GM12873 (cell line): ENCODE measurements at regions not wholly inside any gene's neighbourhood (a gene's known extent, or its start where the extent isn't known, plus 50 kb on each side); places are given as distances from the start of the nearest gene placed in this dataset.

Experiments
- TF ChIP-seq, protein P1 (sequence below): IDR thresholded peaks from 2 replicates; pipeline ENCODE4 v1.5.1; 2012; ENCODE audit warnings: low read depth, mild to moderate bottlenecking, moderate library complexity, low read length, control low read depth; ENCODE audit not compliant: insufficient read depth; ENCODE audit errors: missing control alignments

GRCh38 chr5:114780290-114780689, 389.4 kb downstream of the TRIM36 start:
- TF ChIP-seq, protein P1, sequence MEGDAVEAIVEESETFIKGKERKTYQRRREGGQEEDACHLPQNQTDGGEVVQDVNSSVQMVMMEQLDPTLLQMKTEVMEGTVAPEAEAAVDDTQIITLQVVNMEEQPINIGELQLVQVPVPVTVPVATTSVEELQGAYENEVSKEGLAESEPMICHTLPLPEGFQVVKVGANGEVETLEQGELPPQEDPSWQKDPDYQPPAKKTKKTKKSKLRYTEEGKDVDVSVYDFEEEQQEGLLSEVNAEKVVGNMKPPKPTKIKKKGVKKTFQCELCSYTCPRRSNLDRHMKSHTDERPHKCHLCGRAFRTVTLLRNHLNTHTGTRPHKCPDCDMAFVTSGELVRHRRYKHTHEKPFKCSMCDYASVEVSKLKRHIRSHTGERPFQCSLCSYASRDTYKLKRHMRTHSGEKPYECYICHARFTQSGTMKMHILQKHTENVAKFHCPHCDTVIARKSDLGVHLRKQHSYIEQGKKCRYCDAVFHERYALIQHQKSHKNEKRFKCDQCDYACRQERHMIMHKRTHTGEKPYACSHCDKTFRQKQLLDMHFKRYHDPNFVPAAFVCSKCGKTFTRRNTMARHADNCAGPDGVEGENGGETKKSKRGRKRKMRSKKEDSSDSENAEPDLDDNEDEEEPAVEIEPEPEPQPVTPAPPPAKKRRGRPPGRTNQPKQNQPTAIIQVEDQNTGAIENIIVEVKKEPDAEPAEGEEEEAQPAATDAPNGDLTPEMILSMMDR: no peak

DNA sequence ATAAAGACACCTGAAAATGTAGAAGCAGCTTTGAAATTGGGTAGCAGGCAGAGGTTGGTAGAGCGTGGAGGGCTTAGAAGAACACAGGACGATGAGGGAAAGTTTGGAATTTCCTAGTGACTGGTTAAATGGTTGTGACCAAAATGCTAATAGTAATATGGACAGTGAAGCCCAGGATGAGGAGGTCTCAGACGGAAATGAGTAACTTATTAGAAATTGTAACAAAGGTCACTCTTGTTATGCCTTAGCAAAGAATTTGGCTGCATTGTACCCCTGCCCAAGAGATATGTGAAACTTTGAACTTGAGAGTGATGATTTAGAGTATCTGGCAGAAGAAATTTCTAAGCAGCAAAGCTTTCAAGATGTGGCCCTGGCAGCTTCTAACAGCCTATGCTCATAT, 382.5 kb downstream of the KCNN2 start:
- TF ChIP-seq, protein P1: no peak

DNA sequence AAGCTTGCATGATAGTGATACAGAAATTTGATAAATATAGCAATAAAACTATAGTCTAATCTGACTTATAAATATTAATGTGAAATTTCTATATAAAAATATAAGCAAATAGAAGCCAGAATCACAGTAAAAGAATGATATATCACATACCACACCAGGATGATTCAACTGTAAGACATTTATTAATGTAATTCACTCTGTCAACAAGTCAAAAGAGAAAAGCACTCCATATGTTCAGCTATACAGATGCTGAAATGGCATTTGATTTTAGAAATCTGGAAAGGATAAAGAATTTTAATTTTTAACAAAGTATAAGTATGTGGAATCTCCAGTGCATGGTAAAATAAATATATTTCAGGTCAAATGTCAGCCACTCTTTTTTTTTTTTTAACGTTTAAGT, 372.4 kb downstream of the KCNN2 start:
- TF ChIP-seq, protein P1: no peak

- TF ChIP-seq, protein P1: no peak
Observed at GRCh38 chr5:114729986-114730385, 368.1 kb downstream of the KCNN2 start.

- TF ChIP-seq, protein P1: no peak
Observed at GRCh38 chr5:114727358-114727757, 365.5 kb downstream of the KCNN2 start.

DNA sequence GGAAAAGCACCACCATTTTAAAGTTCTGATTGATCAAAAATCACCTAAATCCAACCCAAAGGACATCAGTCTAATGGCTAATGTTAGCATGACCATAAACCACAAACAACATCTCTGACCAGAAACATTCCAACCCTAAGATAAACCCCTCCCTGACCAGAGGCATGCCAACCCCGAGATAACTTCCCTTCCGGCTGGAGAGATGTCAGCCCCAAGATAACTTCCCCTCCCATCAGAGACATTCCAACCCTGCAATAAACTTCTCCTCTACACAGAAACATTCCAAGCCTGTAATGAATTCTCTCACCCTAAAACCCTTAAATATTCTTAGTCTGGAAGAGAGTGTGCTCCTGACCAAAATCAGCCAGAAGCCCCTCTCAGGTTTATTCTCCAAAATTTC, 364.3 kb downstream of the KCNN2 start:
- TF ChIP-seq, protein P1: no peak

GRCh38 chr5:114719268-114719667, 357.4 kb downstream of the KCNN2 start:
- TF ChIP-seq, protein P1: no peak
